Adrenal gland (tissue), 9 donors: ENCODE measurements at regions not wholly inside any gene's neighbourhood (a gene's known extent, or its start where the extent isn't known, plus 50 kb on each side); places are given as distances from the start of the nearest gene placed in this dataset.

Experiments used
- DNase-seq, 7 donors: peaks; one replicate each; pipeline ENCODE4 v3.0.0-alpha.2; 2019 to 2020
- H3K27ac ChIP-seq, 5 donors: fragments of 200-600 bp; sonication (generic) in 4 of 5; 1 replicate in 3 of 5; 2 replicates in 2 of 5; pipeline versions ENCODE4 v1.5.1 to v1.8.0; 2016 to 2020; ENCODE audit warnings: mild to moderate bottlenecking in 1 of 5
- H3K27me3 ChIP-seq: fragments of 200-600 bp; 2 replicates; pipeline ENCODE4 v1.8.0; 2021
- H3K36me3 ChIP-seq, 2 donors: fragments of 200-600 bp; replicated peaks in 1 of 2; 1 replicate in 1 of 2; 2 replicates in 1 of 2; pipeline versions ENCODE4 v1.5.1 to v1.8.0; 2018 to 2022
- H3K4me1 ChIP-seq, 2 donors: fragments of 200-600 bp; replicated peaks in 1 of 2; 1 replicate in 1 of 2; 2 replicates in 1 of 2; pipeline versions ENCODE4 v1.5.1 to v1.8.0; 2018 to 2021
- H3K4me3 ChIP-seq, 4 donors: fragments of 200-600 bp; sonication (generic) in 3 of 4; one replicate each; pipeline ENCODE4 v1.5.1; 2016 to 2018
- H3K9me3 ChIP-seq, 3 donors: fragments of 200-600 bp; sonication (generic) in 1 of 3; replicated peaks in 1 of 3; 1 replicate in 2 of 3; 2 replicates in 1 of 3; pipeline versions ENCODE4 v1.5.1 to v1.8.0; 2016 to 2021
- CTCF ChIP-seq, 6 experiments: fragments of 450-650 bp in 4 of 6; fragments of 200-600 bp in 2 of 6; sonication (generic) in 1 of 6; IDR thresholded peaks; 1 replicate in 5 of 6; 2 replicates in 1 of 6; pipeline versions ENCODE4 v1.5.1 to v1.8.0; 2016 to 2021; ENCODE audit warnings: antibody characterized with exemption in 6 of 6, mild to moderate bottlenecking in 2 of 6, moderate library complexity in 1 of 6
- POLR2A ChIP-seq, 2 donors: fragments of 450-650 bp; IDR thresholded peaks; one replicate each; pipeline ENCODE4 v1.6.1; 2017; ENCODE audit warnings: antibody characterized with exemption in 2 of 2, mild to moderate bottlenecking in 2 of 2, moderate library complexity in 1 of 2
- WGBS, 4 donors: extraction: QIAGEN DNeasy Blood & Tissue Kit in 2 of 4; methylation state at CpG; one replicate each; pipeline versions ENCODE4 v1.1.5 to v1.1.7; 2013 to 2017; 5-methylcytosine and 5-hydroxymethylcytosine counted together
- intact Hi-C, 2 donors: fragments of 100-400 bp; cut with DNase I; formaldehyde crosslinking; loops; one replicate each; pipeline versions ENCODE4 v1.14.1 to v1.15.0; 2022 to 2023
- small RNA-seq, 2 donors: library from RNA; depleted of rRNA; stranded (forward); fragments of <200 nt; gene quantifications; one replicate each; pipeline ENCODE3, GENCODE V24; 2016
- donor health status: healthy with polysubstance abuse.
- donor health status: Bipolar disorder and iron deficiency.
- donor health status: DM: yes; HTN: yes; CAD: no.
- donor health status: DM: no; HTN: no; CAD: no.
- donor health status: DM: no; HTN: no; CAD: no.

- no peak for DNase-seq
- Histone ChIP-seq H3K9me3 (no peaks in the 10 kb centered on the region), H3K4me3 (no peak overlapping the region), H3K36me3 (no peaks in the 10 kb centered on the region), H3K27ac (no peak overlapping the region), H3K4me1 (no peaks in the 10 kb centered on the region), H3K27me3 (peaks cover 8% of the 10 kb centered on the region)
- TF ChIP-seq CTCF (IDR thresholded peaks at IDR 0.05) (no peak), POLR2A (IDR thresholded peaks at IDR 0.05) (no peak)
- intact Hi-C loops: no loop called here
Measured at GRCh38 chrX:112913807-112914206, 73.2 kb upstream of the AMOT start.

DNA sequence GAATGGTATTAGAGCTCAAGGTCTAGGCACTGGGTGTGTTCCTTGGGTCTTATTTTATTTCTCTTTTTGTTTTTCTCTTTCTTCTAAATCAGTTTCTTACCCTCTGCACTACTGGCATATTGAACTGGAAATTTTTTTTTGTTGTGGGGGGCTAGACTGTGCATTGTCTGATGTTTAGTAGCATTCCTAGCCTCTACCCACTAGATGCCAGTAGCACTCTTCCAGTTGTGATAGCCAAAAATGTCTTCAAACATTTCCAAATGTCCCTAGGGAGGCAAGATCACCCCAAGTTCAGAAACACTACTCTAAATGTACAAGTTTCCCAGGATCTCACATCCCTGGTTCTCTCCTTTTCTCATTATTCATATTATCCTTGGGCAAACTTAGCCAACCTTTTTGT is 69.8 kb upstream of the AMOT start:
- no peaks in the 10 kb centered on the region for H3K9me3 ChIP-seq
- intact Hi-C loops: no loop called here
- no peaks in the 10 kb centered on the region for H3K36me3 ChIP-seq
- no peak overlapping the region for H3K4me3 ChIP-seq
- no peaks in the 10 kb centered on the region for H3K4me1 ChIP-seq
- no peak overlapping the region for H3K27ac ChIP-seq
- TF ChIP-seq POLR2A (IDR thresholded peaks at IDR 0.05) (no peak), CTCF (IDR thresholded peaks at IDR 0.05) (no peak)
- DNase-seq: no peak
- peaks cover 5% of the 10 kb centered on the region for H3K27me3 ChIP-seq

DNA sequence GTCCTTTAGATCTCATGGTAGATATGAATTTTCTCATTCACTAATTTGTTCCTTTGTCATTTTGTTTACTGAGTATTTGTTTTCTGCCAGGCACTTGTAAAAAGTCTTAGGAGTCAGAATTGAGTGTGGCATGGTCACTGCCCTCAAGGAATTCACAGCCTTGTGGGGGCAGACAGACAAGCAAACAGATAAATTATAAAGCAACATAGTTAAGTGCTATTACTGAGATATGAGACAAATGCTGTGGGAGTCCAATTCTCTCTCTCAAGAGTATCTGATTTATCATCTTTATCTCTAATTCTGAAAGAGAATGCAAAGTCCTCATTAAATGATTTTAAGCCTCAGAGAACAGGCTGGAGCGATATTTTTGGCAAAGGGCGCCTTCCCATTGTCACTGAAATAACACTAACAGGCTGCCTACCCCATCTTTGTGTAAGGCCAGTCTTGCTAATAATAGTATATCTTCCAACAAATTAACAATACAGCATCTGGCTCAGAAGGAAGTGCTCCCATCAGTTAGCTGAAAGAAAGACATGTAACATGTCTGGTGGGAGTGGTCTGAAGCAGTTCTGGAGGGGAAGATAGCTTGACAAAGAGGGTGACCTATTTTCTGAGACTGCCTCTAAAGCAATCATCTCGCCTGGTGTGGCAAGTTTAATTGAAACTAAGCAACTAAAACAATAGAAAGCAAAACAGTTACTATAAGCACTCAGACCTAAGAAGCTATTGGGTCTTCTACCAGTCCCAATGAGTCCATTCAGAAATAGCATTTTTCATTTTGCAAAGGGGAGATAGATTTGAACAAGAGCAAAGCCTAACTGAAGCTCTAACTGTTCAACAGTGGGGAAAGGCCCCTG is 61.5 kb upstream of the AMOT start:
- no peak for DNase-seq
- no peak overlapping the region for H3K4me3 ChIP-seq
- peaks cover 5% of the 10 kb centered on the region for H3K27me3 ChIP-seq
- no peaks in the 10 kb centered on the region for H3K9me3 ChIP-seq
- TF ChIP-seq POLR2A (IDR thresholded peaks at IDR 0.05) (no peak), CTCF (IDR thresholded peaks at IDR 0.05) (no peak)
- no peaks in the 10 kb centered on the region for H3K36me3 ChIP-seq
- H3K27ac ChIP-seq: no peak overlapping the region
- 50 to 59% (median 55%) methylated on average over 3 of the region's 3 CpGs for WGBS, 4 donors
- H3K4me1 ChIP-seq: no peaks in the 10 kb centered on the region
- intact Hi-C loops: no loop called here

GRCh38 chrX:112896051-112896450 is 55.4 kb upstream of the AMOT start:
- Histone ChIP-seq H3K36me3 (no peaks in the 10 kb centered on the region), H3K4me1 (no peaks in the 10 kb centered on the region), H3K4me3 (no peak overlapping the region), H3K27me3 (peaks cover 30% of the 10 kb centered on the region), H3K9me3 (no peaks in the 10 kb centered on the region), H3K27ac (no peak overlapping the region)
- no peak for TF ChIP-seq POLR2A (IDR thresholded peaks at IDR 0.05)
- TF ChIP-seq CTCF (IDR thresholded peaks at IDR 0.05): no peak
- WGBS, 4 donors: 68 to 86% (median 80%) methylated on average over 1 of the region's 1 CpG
- no peak for DNase-seq
- intact Hi-C loops: no loop called here

Small RNA genes in the stretch of these regions (small RNA-seq; reads per million reads assigned to genes)
- 0 reads per million in 2 donors for gene AL031183.1
- 0 reads per million in 2 donors for gene RF00012
- 0 reads per million in 2 donors for gene RF00088
- gene RN7SL93P: 0 reads per million in 2 donors
- gene RNU1-57P: 0 reads per million in 2 donors
- gene RNU6-1015P: 0 reads per million in 2 donors
